ENCODE measurements at regions not wholly inside any gene's neighbourhood (a gene's known extent, or its start where the extent isn't known, plus 50 kb on each side); places are given as distances from the start of the nearest gene placed in this dataset.

DNA sequence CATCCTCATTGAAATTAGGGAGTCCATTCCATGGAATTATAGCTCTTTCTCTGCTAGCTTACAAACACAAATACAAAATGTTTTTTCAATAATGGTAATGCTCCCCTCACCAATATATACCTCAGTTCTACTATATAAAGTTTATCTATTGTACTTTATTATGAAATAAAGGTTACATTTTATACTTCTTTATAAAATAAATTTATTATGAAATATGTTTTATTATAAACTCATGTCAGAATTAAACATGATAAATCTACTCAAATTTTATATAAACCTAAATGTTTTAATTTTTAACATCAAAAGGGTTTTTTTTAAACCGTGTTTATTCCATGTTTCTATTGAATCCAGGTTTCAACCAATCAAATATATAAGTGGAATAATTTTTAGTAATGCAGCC, 646.1 kb upstream of the PCDH20 start:
- ATAC-seq (no peak), DNase-seq (ENCODE audit: low spot score) (no peak)
- H3K4me3 Mint-ChIP-seq, result no peak overlapping the region
- ChIA-PET POLR2A (no interaction called here), CTCF (no interaction called here)
- peaks cover 8% of the 10 kb centered on the region for H3K9me3 Mint-ChIP-seq
- no peak overlapping the region for H3K27ac Mint-ChIP-seq
- no peaks in the 10 kb centered on the region for H3K27me3 Mint-ChIP-seq (ENCODE audit: low read depth)
- H3K36me3 Mint-ChIP-seq, result no peaks in the 10 kb centered on the region
- TF ChIP-seq HMGA2 (CRISPR knock-in tag; IDR thresholded peaks at IDR 0.05) (peak; percentile 35; the same call in 1 of the 2 replicates), PRRX2 (CRISPR knock-in tag; IDR thresholded peaks at IDR 0.05) (no peak)
- peaks cover 6% of the 10 kb centered on the region; the same call in 1 of the 2 replicates for H3K4me1 Mint-ChIP-seq

DNA sequence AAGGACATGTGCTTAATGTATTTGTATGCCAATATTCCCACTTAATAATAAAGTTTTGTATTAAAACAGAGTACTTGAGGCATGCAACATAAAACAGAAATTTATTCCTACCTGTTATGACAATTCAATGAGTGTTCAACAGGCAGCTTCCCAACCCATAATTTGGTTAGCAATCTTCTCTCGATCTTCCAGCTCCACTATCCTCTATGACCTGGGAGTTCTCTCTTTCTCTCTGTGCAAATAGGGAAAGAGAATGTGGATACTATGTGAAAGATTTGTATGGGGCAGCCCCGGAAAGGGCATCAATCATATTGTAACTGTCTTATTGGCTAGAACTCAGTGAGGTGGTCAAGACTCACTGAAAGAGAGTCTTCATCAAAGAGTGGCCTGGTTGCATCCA, 644.9 kb upstream of the PCDH20 start:
- Mint-ChIP-seq H3K4me3 (no peak overlapping the region), H3K4me1 (peaks cover 6% of the 10 kb centered on the region; the same call in 1 of the 2 replicates), H3K9me3 (peaks cover 8% of the 10 kb centered on the region), H3K27ac (no peak overlapping the region), H3K27me3 (ENCODE audit: low read depth) (no peaks in the 10 kb centered on the region), H3K36me3 (no peaks in the 10 kb centered on the region)
- TF ChIP-seq NFE2L1 (CRISPR knock-in tag; IDR thresholded peaks at IDR 0.05) (no peak), SOX15 (CRISPR knock-in tag; IDR thresholded peaks at IDR 0.05) (no peak)
- CTCF ChIA-PET, result no interaction called here
- POLR2A ChIA-PET, result no interaction called here
- ATAC-seq, result no peak
- DNase-seq (ENCODE audit: low spot score), result no peak

DNA sequence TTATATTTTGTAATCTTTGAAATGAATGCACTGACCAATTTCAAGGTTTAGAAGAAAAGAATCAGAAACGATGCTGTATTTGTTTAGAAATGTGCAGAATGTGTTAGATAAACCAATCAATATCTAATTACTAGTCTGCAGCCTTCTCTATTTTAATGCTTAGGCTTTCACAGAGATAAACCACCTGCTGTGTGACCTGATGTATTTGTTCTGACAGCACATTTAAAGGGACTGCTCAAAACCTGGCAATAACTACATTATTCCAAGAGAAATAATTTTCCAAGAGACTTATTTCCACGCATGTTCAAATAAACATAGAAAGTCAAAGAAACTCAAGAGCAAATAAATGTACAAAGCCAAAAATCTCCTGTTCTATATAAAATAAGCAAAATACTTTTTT, 641.6 kb upstream of the PCDH20 start:
- no peaks in the 10 kb centered on the region for H3K27me3 Mint-ChIP-seq (ENCODE audit: low read depth)

DNA sequence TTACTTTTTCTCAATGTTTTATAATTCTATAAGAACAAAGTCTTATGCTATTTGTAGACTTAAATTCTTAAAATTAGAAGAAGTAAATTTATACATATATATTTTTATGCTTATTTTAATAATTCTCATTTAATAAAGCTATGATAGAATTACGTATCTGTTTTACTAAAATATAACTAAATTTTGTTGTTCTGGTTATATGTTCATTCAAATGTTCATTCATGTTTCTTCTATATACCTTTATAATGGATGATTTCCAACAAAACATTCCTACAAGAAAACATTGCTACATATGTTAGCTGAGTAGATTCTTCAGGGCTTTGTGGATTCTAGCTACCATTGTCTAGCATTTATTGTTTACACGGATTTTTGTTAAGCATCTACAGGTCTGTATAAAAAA, 634.3 kb upstream of the PCDH20 start:
- H3K4me1 Mint-ChIP-seq, result no peaks in the 10 kb centered on the region
- DNase-seq (ENCODE audit: low spot score), result no peak
- no peak overlapping the region for H3K27ac Mint-ChIP-seq
- ChIA-PET POLR2A (no interaction called here), CTCF (no interaction called here)
- H3K4me3 Mint-ChIP-seq, result no peak overlapping the region
- peaks cover 39% of the 10 kb centered on the region for H3K9me3 Mint-ChIP-seq
- ATAC-seq, result no peak
- TF ChIP-seq CBFB (CRISPR knock-in tag; IDR thresholded peaks at IDR 0.05; ENCODE audit: low read depth) (no peak), ZNF232 (CRISPR knock-in tag; IDR thresholded peaks at IDR 0.05) (no peak), CREM (CRISPR knock-in tag; IDR thresholded peaks at IDR 0.05) (no peak), ESRRA (CRISPR knock-in tag; IDR thresholded peaks at IDR 0.05; ENCODE audit: borderline replicate concordance) (no peak)
- TF ChIP-seq, protein P1, sequence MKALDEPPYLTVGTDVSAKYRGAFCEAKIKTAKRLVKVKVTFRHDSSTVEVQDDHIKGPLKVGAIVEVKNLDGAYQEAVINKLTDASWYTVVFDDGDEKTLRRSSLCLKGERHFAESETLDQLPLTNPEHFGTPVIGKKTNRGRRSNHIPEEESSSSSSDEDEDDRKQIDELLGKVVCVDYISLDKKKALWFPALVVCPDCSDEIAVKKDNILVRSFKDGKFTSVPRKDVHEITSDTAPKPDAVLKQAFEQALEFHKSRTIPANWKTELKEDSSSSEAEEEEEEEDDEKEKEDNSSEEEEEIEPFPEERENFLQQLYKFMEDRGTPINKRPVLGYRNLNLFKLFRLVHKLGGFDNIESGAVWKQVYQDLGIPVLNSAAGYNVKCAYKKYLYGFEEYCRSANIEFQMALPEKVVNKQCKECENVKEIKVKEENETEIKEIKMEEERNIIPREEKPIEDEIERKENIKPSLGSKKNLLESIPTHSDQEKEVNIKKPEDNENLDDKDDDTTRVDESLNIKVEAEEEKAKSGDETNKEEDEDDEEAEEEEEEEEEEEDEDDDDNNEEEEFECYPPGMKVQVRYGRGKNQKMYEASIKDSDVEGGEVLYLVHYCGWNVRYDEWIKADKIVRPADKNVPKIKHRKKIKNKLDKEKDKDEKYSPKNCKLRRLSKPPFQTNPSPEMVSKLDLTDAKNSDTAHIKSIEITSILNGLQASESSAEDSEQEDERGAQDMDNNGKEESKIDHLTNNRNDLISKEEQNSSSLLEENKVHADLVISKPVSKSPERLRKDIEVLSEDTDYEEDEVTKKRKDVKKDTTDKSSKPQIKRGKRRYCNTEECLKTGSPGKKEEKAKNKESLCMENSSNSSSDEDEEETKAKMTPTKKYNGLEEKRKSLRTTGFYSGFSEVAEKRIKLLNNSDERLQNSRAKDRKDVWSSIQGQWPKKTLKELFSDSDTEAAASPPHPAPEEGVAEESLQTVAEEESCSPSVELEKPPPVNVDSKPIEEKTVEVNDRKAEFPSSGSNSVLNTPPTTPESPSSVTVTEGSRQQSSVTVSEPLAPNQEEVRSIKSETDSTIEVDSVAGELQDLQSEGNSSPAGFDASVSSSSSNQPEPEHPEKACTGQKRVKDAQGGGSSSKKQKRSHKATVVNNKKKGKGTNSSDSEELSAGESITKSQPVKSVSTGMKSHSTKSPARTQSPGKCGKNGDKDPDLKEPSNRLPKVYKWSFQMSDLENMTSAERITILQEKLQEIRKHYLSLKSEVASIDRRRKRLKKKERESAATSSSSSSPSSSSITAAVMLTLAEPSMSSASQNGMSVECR (CRISPR knock-in tag; IDR thresholded peaks at IDR 0.05; ENCODE audit: borderline replicate concordance), result no peak
- TF ChIP-seq, protein P2, sequence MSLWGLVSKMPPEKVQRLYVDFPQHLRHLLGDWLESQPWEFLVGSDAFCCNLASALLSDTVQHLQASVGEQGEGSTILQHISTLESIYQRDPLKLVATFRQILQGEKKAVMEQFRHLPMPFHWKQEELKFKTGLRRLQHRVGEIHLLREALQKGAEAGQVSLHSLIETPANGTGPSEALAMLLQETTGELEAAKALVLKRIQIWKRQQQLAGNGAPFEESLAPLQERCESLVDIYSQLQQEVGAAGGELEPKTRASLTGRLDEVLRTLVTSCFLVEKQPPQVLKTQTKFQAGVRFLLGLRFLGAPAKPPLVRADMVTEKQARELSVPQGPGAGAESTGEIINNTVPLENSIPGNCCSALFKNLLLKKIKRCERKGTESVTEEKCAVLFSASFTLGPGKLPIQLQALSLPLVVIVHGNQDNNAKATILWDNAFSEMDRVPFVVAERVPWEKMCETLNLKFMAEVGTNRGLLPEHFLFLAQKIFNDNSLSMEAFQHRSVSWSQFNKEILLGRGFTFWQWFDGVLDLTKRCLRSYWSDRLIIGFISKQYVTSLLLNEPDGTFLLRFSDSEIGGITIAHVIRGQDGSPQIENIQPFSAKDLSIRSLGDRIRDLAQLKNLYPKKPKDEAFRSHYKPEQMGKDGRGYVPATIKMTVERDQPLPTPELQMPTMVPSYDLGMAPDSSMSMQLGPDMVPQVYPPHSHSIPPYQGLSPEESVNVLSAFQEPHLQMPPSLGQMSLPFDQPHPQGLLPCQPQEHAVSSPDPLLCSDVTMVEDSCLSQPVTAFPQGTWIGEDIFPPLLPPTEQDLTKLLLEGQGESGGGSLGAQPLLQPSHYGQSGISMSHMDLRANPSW (CRISPR knock-in tag; conservative IDR thresholded peaks at IDR 0.05; ENCODE audit: low read depth), result no peak
- TF ChIP-seq, protein P3, sequence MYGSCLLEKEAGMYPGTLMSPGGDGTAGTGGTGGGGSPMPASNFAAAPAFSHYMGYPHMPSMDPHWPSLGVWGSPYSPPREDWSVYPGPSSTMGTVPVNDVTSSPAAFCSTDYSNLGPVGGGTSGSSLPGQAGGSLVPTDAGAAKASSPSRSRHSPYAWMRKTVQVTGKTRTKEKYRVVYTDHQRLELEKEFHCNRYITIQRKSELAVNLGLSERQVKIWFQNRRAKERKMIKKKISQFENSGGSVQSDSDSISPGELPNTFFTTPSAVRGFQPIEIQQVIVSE (CRISPR knock-in tag; IDR thresholded peaks at IDR 0.05; ENCODE audit: borderline replicate concordance), result no peak
- H3K36me3 Mint-ChIP-seq, result peaks cover 16% of the 10 kb centered on the region
- H3K27me3 Mint-ChIP-seq (ENCODE audit: low read depth), result no peaks in the 10 kb centered on the region

More for the DNA sequence above, 641.6 kb upstream of the PCDH20 start:
- ATAC-seq (no peak), DNase-seq (ENCODE audit: low spot score) (no peak)
- ChIA-PET POLR2A (no interaction called here), CTCF (no interaction called here)
- Mint-ChIP-seq H3K4me3 (no peak overlapping the region), H3K9me3 (peaks cover 6% of the 10 kb centered on the region), H3K36me3 (peaks cover 3% of the 10 kb centered on the region; the same call in 1 of the 2 replicates), H3K4me1 (peaks cover 6% of the 10 kb centered on the region; the same call in 1 of the 2 replicates), H3K27ac (no peak overlapping the region)
- no peak for TF ChIP-seq KAT7 (CRISPR knock-in tag; IDR thresholded peaks at IDR 0.05; ENCODE audit: borderline replicate concordance)
